NCI-H2029 (cell line): ENCODE measurements at regions not wholly inside any gene's neighbourhood (a gene's known extent, or its start where the extent isn't known, plus 50 kb on each side); places are given as distances from the start of the nearest gene placed in this dataset.
"Not testable (repeated sequence)": the region's sequence is repeated elsewhere in the genome, so short reads cannot be mapped to it uniquely, and the experiment has no call there.

ENCODE experiments used
- DNase-seq: peaks from one replicate; lab custom pipeline; 2025; lab: John Stamatoyannopoulos, UW

GRCh38 chr12:72863671-72864070 is 591.5 kb downstream of the TRHDE start:
- no peak for DNase-seq

- no peak for DNase-seq
Observed at GRCh38 chr12:72865921-72866320, 593.8 kb downstream of the TRHDE start.

- no peak for DNase-seq
Observed at GRCh38 chr12:72869024-72869423, 596.9 kb downstream of the TRHDE start.

GRCh38 chr12:72872238-72872887 is 600.2 kb downstream of the TRHDE start:
- DNase-seq: no peak

GRCh38 chr12:72872996-72873395 is 600.8 kb downstream of the TRHDE start:
- no peak for DNase-seq

- no peak for DNase-seq
Observed at GRCh38 chr12:72876092-72876491, 603.9 kb downstream of the TRHDE start.

GRCh38 chr12:72888693-72889092 is 616.5 kb downstream of the TRHDE start:
- no peak for DNase-seq

- no peak for DNase-seq
Observed at GRCh38 chr12:72889791-72890190, 617.6 kb downstream of the TRHDE start.

- DNase-seq: no peak
Observed at GRCh38 chr12:72901685-72902084, 629.5 kb downstream of the TRHDE start.

GRCh38 chr12:72925716-72926115 is 653.5 kb downstream of the TRHDE start:
- no peak for DNase-seq

- DNase-seq: not testable (repeated sequence)
Observed at GRCh38 chr12:72931838-72932237, 659.7 kb downstream of the TRHDE start.

- DNase-seq: no peak
Observed at GRCh38 chr12:72937486-72937885, 665.3 kb downstream of the TRHDE start.

GRCh38 chr12:72957454-72957853 is 685.3 kb downstream of the TRHDE start:
- DNase-seq: no peak

- DNase-seq: no peak
Observed at GRCh38 chr12:72966684-72967083, 694.5 kb downstream of the TRHDE start.

GRCh38 chr12:72974954-72975555 is 702.9 kb downstream of the TRHDE start:
- DNase-seq: no peak

- no peak for DNase-seq
Observed at GRCh38 chr12:72978999-72979398, 706.8 kb downstream of the TRHDE start.

GRCh38 chr12:72982356-72982755 is 710.2 kb downstream of the TRHDE start:
- DNase-seq: no peak

- DNase-seq: no peak
Observed at GRCh38 chr12:72986963-72987362, 714.8 kb downstream of the TRHDE start.

GRCh38 chr12:72989458-72989947 is 717.3 kb downstream of the TRHDE start:
- no peak for DNase-seq

- not testable (repeated sequence) for DNase-seq
Observed at GRCh38 chr12:72995029-72995428, 722.9 kb downstream of the TRHDE start.

GRCh38 chr12:72995616-72996015 is 723.4 kb downstream of the TRHDE start:
- DNase-seq: no peak

- DNase-seq: not testable (repeated sequence)
Observed at GRCh38 chr12:73001806-73002205, 729.6 kb downstream of the TRHDE start.

- DNase-seq: not testable (repeated sequence)
Observed at GRCh38 chr12:73002504-73002903, 730.3 kb downstream of the TRHDE start.
